Glutamatergic neuron (in vitro differentiated cells): ENCODE measurements at regions not wholly inside any gene's neighbourhood (a gene's known extent, or its start where the extent isn't known, plus 50 kb on each side); places are given as distances from the start of the nearest gene placed in this dataset.

Experiments used
- DNase-seq: peaks from one replicate; pipeline ENCODE4 v3.0.0; 2022
- H3K27ac Mint-ChIP-seq: one replicate; pipeline ENCODE4 v1.8.0; 2020; ENCODE audit warnings: mild to moderate bottlenecking, mixed read lengths, inconsistent platforms; ENCODE audit not compliant: unreplicated experiment
- H3K27me3 Mint-ChIP-seq: one replicate; pipeline ENCODE4 v1.8.0; 2020; ENCODE audit warnings: mild to moderate bottlenecking, moderate library complexity, mixed read lengths, inconsistent platforms; ENCODE audit not compliant: unreplicated experiment
- H3K36me3 Mint-ChIP-seq: one replicate; pipeline ENCODE4 v1.8.0; 2020; ENCODE audit warnings: mild to moderate bottlenecking, mixed read lengths, inconsistent platforms; ENCODE audit not compliant: unreplicated experiment
- H3K4me1 Mint-ChIP-seq: one replicate; pipeline ENCODE4 v1.8.0; 2020; ENCODE audit warnings: mild to moderate bottlenecking, low read depth, mixed read lengths, inconsistent platforms; ENCODE audit not compliant: unreplicated experiment
- H3K4me3 Mint-ChIP-seq: one replicate; pipeline ENCODE4 v1.8.0; 2020; ENCODE audit warnings: mild to moderate bottlenecking, mixed read lengths, inconsistent platforms; ENCODE audit not compliant: unreplicated experiment
- H3K9me3 Mint-ChIP-seq: one replicate; pipeline ENCODE4 v1.8.0; 2020; ENCODE audit warnings: mild to moderate bottlenecking, moderate library complexity, mixed read lengths, inconsistent platforms; ENCODE audit not compliant: unreplicated experiment
- CTCF ChIP-seq: fragments of 200-600 bp; sonication (generic); IDR thresholded peaks from one replicate; pipeline ENCODE4 v1.5.0; 2021; ENCODE audit not compliant: partially characterized antibody, unreplicated experiment

GRCh38 chr7:41467596-41467995 is 235.3 kb downstream of the INHBA start:
- Mint-ChIP-seq H3K4me3 (no peak overlapping the region), H3K27me3 (no peaks in the 10 kb centered on the region), H3K4me1 (no peaks in the 10 kb centered on the region), H3K36me3 (no peaks in the 10 kb centered on the region), H3K9me3 (no peaks in the 10 kb centered on the region), H3K27ac (no peak overlapping the region)
- DNase-seq = no peak
- no peak for TF ChIP-seq CTCF

- H3K4me1 Mint-ChIP-seq = no peaks in the 10 kb centered on the region
- TF ChIP-seq CTCF = no peak
- DNase-seq = no peak
- H3K9me3 Mint-ChIP-seq = no peaks in the 10 kb centered on the region
- H3K36me3 Mint-ChIP-seq = no peaks in the 10 kb centered on the region
- H3K27ac Mint-ChIP-seq = no peak overlapping the region
- no peak overlapping the region for H3K4me3 Mint-ChIP-seq
- no peaks in the 10 kb centered on the region for H3K27me3 Mint-ChIP-seq
Measured at GRCh38 chr7:41466760-41467384, 236.0 kb downstream of the INHBA start.

GRCh38 chr7:41465571-41465970 is 237.3 kb downstream of the INHBA start:
- no peak overlapping the region for H3K4me3 Mint-ChIP-seq
- DNase-seq = no peak
- H3K36me3 Mint-ChIP-seq = no peaks in the 10 kb centered on the region

GRCh38 chr7:41463770-41464470 is 239.0 kb downstream of the INHBA start:
- no peak overlapping the region for H3K27ac Mint-ChIP-seq
- no peaks in the 10 kb centered on the region for H3K4me1 Mint-ChIP-seq
- no peaks in the 10 kb centered on the region for H3K9me3 Mint-ChIP-seq

More at GRCh38 chr7:41465571-41465970, 237.3 kb downstream of the INHBA start:
- H3K9me3 Mint-ChIP-seq = no peaks in the 10 kb centered on the region
- no peaks in the 10 kb centered on the region for H3K27me3 Mint-ChIP-seq
- H3K27ac Mint-ChIP-seq = no peak overlapping the region
- TF ChIP-seq CTCF = no peak
- H3K4me1 Mint-ChIP-seq = no peaks in the 10 kb centered on the region

More at GRCh38 chr7:41463770-41464470, 239.0 kb downstream of the INHBA start:
- Mint-ChIP-seq H3K4me3 (no peak overlapping the region), H3K36me3 (no peaks in the 10 kb centered on the region), H3K27me3 (no peaks in the 10 kb centered on the region)
- TF ChIP-seq CTCF = no peak
- no peak for DNase-seq
